ENCODE measurements at regions not wholly inside any gene's neighbourhood (a gene's known extent, or its start where the extent isn't known, plus 50 kb on each side); places are given as distances from the start of the nearest gene placed in this dataset.
"Not testable (repeated sequence)": the region's sequence is repeated elsewhere in the genome, so short reads cannot be mapped to it uniquely, and the experiment has no call there.

DNA sequence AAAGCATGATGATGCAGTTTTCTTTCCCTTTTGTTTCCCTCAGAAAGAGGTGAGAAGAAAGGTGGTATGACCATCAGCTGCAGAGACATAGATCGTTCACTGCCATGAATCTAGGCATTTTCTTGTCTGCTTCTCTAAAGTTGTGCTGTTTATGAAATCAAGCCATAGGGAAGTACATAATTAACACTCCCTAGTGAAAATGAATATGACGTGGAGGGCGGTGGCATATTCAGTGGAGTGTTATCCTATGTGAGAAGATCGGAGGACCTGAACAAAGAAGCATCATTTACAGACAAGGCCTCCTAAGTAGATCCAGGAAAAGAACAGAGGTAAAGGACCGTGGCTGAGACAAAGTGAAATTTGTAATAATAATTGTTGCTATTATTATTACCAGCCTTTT, 509.0 kb upstream of the SLC39A10 start:
- H3K9me3 Mint-ChIP-seq, result peaks cover 10% of the 10 kb centered on the region
- TF ChIP-seq, protein P1, sequence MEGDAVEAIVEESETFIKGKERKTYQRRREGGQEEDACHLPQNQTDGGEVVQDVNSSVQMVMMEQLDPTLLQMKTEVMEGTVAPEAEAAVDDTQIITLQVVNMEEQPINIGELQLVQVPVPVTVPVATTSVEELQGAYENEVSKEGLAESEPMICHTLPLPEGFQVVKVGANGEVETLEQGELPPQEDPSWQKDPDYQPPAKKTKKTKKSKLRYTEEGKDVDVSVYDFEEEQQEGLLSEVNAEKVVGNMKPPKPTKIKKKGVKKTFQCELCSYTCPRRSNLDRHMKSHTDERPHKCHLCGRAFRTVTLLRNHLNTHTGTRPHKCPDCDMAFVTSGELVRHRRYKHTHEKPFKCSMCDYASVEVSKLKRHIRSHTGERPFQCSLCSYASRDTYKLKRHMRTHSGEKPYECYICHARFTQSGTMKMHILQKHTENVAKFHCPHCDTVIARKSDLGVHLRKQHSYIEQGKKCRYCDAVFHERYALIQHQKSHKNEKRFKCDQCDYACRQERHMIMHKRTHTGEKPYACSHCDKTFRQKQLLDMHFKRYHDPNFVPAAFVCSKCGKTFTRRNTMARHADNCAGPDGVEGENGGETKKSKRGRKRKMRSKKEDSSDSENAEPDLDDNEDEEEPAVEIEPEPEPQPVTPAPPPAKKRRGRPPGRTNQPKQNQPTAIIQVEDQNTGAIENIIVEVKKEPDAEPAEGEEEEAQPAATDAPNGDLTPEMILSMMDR (IDR thresholded peaks at IDR 0.05; ENCODE audit: unreplicated experiment in 3 of 3), result no peak
- peaks cover 4% of the 10 kb centered on the region for H3K4me1 Mint-ChIP-seq
- peaks cover 7% of the 10 kb centered on the region for H3K36me3 Mint-ChIP-seq (ENCODE audit: low read depth)
- no peaks in the 10 kb centered on the region for H3K27me3 Mint-ChIP-seq (ENCODE audit: low read depth)
- no peak overlapping the region for H3K27ac Mint-ChIP-seq
- no peak overlapping the region for H3K4me3 Mint-ChIP-seq

DNA sequence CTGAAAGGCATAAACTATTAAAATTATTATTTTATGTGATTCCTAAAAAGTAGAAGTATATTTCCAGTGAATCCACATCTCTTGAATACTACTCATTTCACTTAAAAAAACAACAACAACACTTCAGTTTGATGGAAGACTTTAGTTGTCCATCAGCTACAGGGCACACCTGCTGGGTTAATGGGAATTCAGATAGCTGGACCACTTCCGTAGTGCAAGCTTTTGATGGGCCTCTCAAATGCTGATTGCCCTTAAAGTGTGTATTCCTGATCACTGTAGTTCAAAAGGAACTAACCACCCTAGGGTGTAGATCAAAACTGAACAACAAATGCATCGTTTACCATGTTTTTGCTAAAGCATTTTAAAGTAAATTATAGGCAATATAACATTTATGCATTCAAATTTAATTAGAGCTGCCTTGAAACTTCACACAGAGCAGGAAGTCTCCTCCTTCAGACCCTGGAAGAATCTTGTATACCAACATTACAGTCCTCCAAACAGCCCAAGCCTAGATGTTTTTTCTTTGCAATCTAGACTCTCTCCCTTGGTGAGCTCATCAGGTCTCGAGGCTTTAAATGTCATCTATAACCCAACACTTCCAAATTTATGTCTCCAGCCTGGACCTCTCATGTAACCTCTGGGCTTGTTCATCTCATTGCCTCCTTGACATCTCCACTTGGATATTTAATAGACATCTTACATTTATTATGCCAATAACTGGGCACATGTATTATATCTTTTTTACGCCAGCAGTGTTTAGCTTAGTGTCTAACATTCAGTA, 510.1 kb upstream of the SLC39A10 start:
- Mint-ChIP-seq H3K27ac (no peak overlapping the region), H3K4me3 (no peak overlapping the region), H3K36me3 (ENCODE audit: low read depth) (peaks cover 7% of the 10 kb centered on the region), H3K4me1 (peaks cover 4% of the 10 kb centered on the region), H3K27me3 (ENCODE audit: low read depth) (no peaks in the 10 kb centered on the region), H3K9me3 (peaks cover 10% of the 10 kb centered on the region)
- TF ChIP-seq, protein P1 (IDR thresholded peaks at IDR 0.05; ENCODE audit: unreplicated experiment in 3 of 3), result no peak

DNA sequence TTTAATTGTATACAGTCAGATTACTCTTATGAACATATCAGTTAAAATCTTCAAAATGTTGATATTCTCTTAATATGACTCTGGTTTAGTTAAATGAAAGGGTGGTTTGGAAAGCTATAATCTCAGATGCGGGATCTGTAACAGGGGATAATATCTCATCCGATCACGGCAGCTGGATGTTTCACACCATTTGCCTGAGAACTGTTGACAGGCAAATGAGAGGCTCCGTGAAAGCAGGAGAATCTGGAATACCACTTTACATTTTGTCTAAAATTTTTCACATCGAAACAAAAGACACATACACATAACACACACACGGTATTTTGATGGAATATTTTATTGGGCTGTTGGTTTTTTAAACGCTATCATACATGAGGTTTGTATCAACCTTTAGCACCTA, 518.6 kb upstream of the SLC39A10 start:
- Mint-ChIP-seq H3K27me3 (ENCODE audit: low read depth) (no peaks in the 10 kb centered on the region), H3K4me3 (no peak overlapping the region), H3K4me1 (no peaks in the 10 kb centered on the region), H3K36me3 (ENCODE audit: low read depth) (no peaks in the 10 kb centered on the region), H3K9me3 (no peaks in the 10 kb centered on the region), H3K27ac (no peak overlapping the region)
- TF ChIP-seq, protein P1 (IDR thresholded peaks at IDR 0.05; ENCODE audit: unreplicated experiment in 3 of 3), result no peak

DNA sequence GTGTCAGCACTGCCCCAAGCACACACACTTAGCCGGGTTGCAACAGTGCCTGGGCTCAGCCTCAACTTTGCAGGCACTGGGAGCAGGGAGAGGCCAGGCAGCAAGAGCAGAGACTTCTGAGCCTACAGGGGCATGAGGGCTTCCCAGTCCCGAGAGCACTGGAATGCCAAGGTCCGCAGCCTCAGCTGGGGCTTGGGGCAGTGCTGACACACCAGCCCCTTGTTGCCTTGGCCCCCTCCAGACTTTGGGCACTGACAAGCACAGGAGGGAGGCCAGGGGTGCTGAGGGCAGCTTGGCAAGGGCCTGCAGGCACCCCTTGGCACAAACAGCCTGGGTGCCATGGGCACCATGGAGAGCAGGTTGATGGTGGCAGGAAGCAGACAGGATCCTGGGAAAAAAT, 531.1 kb upstream of the SLC39A10 start:
- not testable (repeated sequence) for H3K27me3 Mint-ChIP-seq (ENCODE audit: low read depth); H3K27ac Mint-ChIP-seq; H3K9me3 Mint-ChIP-seq; H3K4me3 Mint-ChIP-seq; H3K36me3 Mint-ChIP-seq (ENCODE audit: low read depth); H3K4me1 Mint-ChIP-seq

DNA sequence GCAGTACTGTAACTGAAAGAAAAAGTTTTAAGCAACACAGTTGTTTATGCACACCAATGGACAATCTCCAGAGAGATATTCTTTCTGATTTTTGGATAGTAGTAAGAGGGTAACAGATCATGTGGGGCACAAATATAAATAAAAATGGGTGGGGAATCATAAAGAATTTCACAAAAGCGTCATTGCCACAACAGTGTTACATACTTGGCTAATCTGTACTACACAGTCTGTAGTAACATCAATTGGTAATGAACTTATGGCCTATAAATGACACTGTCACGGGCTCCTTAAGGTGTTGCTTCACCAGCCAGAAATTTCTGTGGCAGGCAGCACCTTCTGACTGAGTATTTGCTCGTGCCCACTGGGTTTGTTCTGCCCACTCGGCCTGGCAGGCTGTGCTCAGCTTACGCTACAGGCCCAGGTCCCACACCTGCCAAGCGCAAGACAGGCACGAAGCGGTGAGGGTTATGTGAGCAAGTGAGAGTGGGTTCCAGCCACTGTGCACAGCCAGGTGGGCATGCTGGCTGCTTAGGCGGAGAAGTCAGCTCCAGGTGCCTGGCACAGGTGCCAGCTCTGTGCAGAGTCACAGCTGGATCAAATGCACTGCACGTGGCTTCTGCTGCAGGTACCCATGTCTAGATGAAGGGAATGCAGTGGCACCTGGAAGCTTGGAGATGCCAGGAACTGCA, 532.5 kb upstream of the SLC39A10 start:
- Mint-ChIP-seq H3K27me3 (ENCODE audit: low read depth) (no peaks in the 10 kb centered on the region), H3K4me3 (no peak overlapping the region), H3K27ac (no peak overlapping the region), H3K9me3 (no peaks in the 10 kb centered on the region), H3K36me3 (ENCODE audit: low read depth) (no peaks in the 10 kb centered on the region), H3K4me1 (peaks cover 5% of the 10 kb centered on the region)
- TF ChIP-seq, protein P1 (IDR thresholded peaks at IDR 0.05; ENCODE audit: unreplicated experiment in 3 of 3), result no peak

DNA sequence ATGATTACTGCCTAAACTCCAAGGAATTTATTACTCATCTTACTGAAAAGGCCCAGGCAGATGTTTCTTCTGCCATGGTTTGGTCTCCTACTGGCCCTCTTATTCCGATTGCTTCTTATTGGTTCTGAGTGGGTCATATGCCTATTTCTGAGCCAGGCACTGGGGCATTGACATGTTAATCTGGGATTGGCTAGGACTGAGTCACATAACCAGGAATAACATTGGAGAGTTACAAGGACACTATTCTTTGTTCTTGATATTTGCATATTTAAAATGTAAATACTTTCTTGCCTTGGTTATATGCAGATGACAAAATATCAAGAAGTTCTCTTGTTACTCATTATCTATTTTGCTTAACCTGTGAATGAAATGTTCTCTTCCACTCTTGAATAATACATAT, 534.4 kb upstream of the SLC39A10 start:
- Mint-ChIP-seq H3K4me3 (no peak overlapping the region), H3K27ac (no peak overlapping the region), H3K9me3 (no peaks in the 10 kb centered on the region), H3K4me1 (peaks cover 5% of the 10 kb centered on the region), H3K27me3 (ENCODE audit: low read depth) (no peaks in the 10 kb centered on the region), H3K36me3 (ENCODE audit: low read depth) (no peaks in the 10 kb centered on the region)
- TF ChIP-seq, protein P1 (IDR thresholded peaks at IDR 0.05; ENCODE audit: unreplicated experiment in 3 of 3), result no peak
